ENCODE measurements at regions not wholly inside any gene's neighbourhood (a gene's known extent, or its start where the extent isn't known, plus 50 kb on each side); places are given as distances from the start of the nearest gene placed in this dataset.

- Histone ChIP-seq H3K36me3 (peaks cover 43 to 55% (median 49%) of the 10 kb centered on the region in 3 donors), H3K27ac (no peak overlapping the region), H3K4me3 (no peak overlapping the region), H3K9me3 (no peaks in the 10 kb centered on the region), H3K27me3 (no peaks in the 10 kb centered on the region), H3K4me1 (no peaks in the 10 kb centered on the region)
- intact Hi-C loops (cut with DNase I; ENCODE audit: low total_unique reads), result no loop called here
- no peak for TF ChIP-seq CTCF (IDR thresholded peaks at IDR 0.05)
- DNase-seq, result no peak
Measured at GRCh38 chr4:122203407-122203806, 51.3 kb downstream of the BLTP1 start.

DNA sequence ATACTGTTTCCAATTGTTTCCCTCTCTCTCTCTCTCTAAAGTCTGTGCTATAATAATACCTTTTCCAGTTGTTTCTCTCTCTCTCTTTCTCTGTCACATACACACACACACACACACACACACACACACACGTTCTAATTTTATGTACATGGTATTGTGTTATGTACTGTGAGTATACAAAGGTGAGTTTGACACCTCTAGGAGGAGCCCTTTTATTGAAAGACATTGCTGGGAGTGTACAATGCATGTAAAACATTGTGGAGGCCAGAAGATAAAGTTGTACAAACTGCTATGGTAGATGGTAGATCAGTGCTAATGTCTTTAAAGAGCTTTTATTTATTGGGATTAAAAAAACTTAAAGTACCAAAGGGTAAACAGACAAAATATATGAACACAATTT lies 53.6 kb downstream of the BLTP1 start:
- H3K4me3 ChIP-seq, result no peak overlapping the region
- intact Hi-C loops (cut with DNase I; ENCODE audit: low total_unique reads), result no loop called here
- DNase-seq, result no peak
- H3K4me1 ChIP-seq, result no peaks in the 10 kb centered on the region
- no peak overlapping the region for H3K27ac ChIP-seq
- no peak for TF ChIP-seq CTCF (IDR thresholded peaks at IDR 0.05)
- H3K9me3 ChIP-seq, result no peaks in the 10 kb centered on the region
- H3K36me3 ChIP-seq, result peaks cover 33 to 59% (median 54%) of the 10 kb centered on the region in 3 donors
- H3K27me3 ChIP-seq, result no peaks in the 10 kb centered on the region

DNA sequence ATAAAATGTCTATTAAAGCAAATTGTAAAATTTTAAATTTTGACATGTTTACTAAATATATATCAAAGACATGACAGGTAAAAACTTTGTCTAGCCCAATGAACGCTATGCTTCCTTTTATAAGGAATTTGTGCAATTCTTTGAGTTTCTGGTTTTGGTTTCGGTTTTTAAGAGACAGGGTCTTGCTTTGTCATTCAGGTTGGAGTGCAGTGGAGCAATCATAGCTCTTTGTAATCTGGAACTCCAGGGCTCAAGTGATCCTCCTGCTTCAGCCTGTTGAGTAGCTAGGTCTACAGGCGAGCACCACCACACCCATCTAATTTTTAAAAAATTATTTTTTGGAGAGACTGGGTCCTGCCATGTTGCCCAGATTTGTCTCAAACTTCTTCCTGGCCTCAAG lies 60.7 kb downstream of the BLTP1 start:
- intact Hi-C loops (cut with DNase I; ENCODE audit: low total_unique reads), result no loop called here
- Histone ChIP-seq H3K27ac (no peak overlapping the region), H3K4me1 (no peaks in the 10 kb centered on the region), H3K36me3 (peaks cover 26 to 58% (median 37%) of the 10 kb centered on the region in 3 donors), H3K4me3 (no peak overlapping the region), H3K9me3 (no peaks in the 10 kb centered on the region), H3K27me3 (no peaks in the 10 kb centered on the region)
- TF ChIP-seq CTCF (IDR thresholded peaks at IDR 0.05), result no peak
- no peak for DNase-seq

DNA sequence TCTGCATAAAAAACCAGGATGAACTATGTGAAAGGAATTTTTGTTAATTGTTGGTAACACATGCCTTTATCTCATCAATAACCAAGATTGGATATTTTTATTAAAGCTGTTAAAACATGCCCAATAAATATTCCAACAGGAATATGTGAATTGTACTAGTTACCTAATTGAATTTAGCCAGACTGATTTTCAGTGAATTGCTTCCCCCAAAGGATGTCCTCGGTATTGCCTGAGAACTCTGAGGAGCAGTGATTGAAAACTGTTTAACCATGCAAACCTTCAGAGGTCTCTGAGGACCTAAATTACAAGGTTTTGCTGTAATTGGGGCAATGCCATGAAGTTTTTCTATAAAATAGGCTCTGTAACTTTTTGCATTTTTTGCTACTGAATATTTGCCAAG lies 66.6 kb downstream of the BLTP1 start:
- Histone ChIP-seq H3K9me3 (no peaks in the 10 kb centered on the region), H3K27me3 (no peaks in the 10 kb centered on the region), H3K27ac (no peak overlapping the region), H3K4me3 (no peak overlapping the region), H3K4me1 (no peaks in the 10 kb centered on the region), H3K36me3 (peaks cover 11 to 47% (median 18%) of the 10 kb centered on the region in 3 donors)
- TF ChIP-seq CTCF (IDR thresholded peaks at IDR 0.05), result peak; percentile 25 to 31
- DNase-seq, result no peak
- intact Hi-C loops (cut with DNase I; ENCODE audit: low total_unique reads), result no loop called here

DNA sequence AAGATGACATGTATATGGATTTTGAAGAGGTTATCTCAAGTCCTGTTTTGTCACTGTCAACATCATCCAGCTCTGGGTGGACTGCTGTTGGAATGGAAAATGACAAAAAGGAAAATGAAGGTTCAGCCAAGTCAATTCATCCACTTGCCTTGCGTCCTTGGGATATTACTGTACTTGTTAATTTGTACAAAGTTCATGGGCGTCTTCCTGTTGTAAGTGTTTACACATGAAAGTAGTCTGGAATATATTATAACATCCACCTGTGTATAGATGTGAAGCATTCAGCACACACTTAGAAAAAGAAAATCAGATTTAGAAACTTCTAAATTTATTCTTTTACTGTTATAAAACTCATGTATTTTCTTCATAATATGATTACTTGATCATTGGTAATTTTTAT lies 67.2 kb downstream of the BLTP1 start:
- no peak for DNase-seq
- Histone ChIP-seq H3K4me3 (no peak overlapping the region), H3K9me3 (no peaks in the 10 kb centered on the region), H3K36me3 (peaks cover 11 to 50% (median 21%) of the 10 kb centered on the region in 3 donors), H3K27ac (no peak overlapping the region), H3K27me3 (no peaks in the 10 kb centered on the region), H3K4me1 (no peaks in the 10 kb centered on the region)
- TF ChIP-seq CTCF (IDR thresholded peaks at IDR 0.05), result no peak
- intact Hi-C loops (cut with DNase I; ENCODE audit: low total_unique reads), result no loop called here

DNA sequence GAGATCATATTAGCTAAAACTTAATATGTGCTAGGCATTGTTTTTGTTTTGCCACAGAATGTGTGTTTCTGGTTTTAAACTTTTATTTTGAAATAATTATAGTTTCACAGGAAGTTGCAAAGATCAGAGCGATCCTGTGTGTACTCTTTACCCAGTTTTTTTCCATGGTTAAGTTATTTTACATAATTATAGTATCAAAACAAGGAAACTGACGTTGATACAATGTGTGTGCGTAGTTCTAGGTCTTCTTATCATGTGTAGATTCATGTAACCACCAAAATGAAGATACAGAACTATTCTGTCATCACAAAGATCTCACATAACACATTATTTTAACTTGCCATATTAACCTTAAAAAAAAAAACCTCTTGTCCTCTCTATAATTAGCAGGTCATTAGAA lies 69.2 kb downstream of the BLTP1 start:
- TF ChIP-seq CTCF (IDR thresholded peaks at IDR 0.05), result no peak
- H3K4me1 ChIP-seq, result no peaks in the 10 kb centered on the region
- peaks cover 17 to 49% (median 30%) of the 10 kb centered on the region in 3 donors for H3K36me3 ChIP-seq
- no peaks in the 10 kb centered on the region for H3K27me3 ChIP-seq
- DNase-seq, result no peak
- intact Hi-C loops (cut with DNase I; ENCODE audit: low total_unique reads), result loop anchor here (10.0 kb wide), 1 partner anchor 277 kb away; no protein-coding TSS in a partner anchor
- no peak overlapping the region for H3K27ac ChIP-seq
- no peaks in the 10 kb centered on the region for H3K9me3 ChIP-seq
- H3K4me3 ChIP-seq, result no peak overlapping the region

All from tibial artery (tissue), 4 donors.